GM12892 (cell line): ENCODE measurements at regions not wholly inside any gene's neighbourhood (a gene's known extent, or its start where the extent isn't known, plus 50 kb on each side); places are given as distances from the start of the nearest gene placed in this dataset.

ENCODE experiments used
- POLR2A ChIP-seq: IDR thresholded peaks from 2 replicates; pipeline ENCODE4 v1.6.1; 2011; ENCODE audit warnings: low read depth, low read length, control low read depth
- POLR2AphosphoS5 ChIP-seq: IDR thresholded peaks from 2 replicates; pipeline ENCODE4 v1.6.1; 2011; ENCODE audit warnings: low read depth, low read length, control low read depth

DNA sequence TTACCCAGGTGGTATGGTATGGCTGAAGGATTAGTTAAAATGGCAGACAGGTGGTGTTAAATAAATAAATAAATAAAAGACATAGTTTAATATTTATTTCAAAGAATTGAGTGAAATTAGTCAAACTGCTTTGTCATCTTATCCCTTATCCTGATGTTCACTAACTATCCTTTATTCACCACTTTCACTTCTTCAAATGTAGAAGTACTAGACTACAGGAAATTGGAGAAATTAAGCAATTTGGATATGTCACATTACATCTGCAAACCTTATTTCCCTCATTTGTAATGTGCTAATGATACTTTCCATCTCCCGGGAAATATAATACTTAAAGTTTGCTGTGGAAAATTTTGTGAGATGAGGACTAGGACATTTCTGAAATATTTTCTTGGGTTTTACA is 1195.7 kb downstream of the LRFN5 start:
- no peak for TF ChIP-seq POLR2AphosphoS5
- no peak for TF ChIP-seq POLR2A
